Erythroblast (primary cell): ENCODE measurements at regions not wholly inside any gene's neighbourhood (a gene's known extent, or its start where the extent isn't known, plus 50 kb on each side); places are given as distances from the start of the nearest gene placed in this dataset.

ENCODE experiments used
- GATA1 ChIP-seq: IDR thresholded peaks from 2 replicates; pipeline ENCODE4 v1.6.1; 2011; ENCODE audit warnings: low read depth, mild to moderate bottlenecking, control low read depth, low read length, moderate library complexity
- POLR2A ChIP-seq: IDR thresholded peaks from 2 replicates; pipeline ENCODE4 v1.6.1; 2011; ENCODE audit warnings: mild to moderate bottlenecking, low read length

DNA sequence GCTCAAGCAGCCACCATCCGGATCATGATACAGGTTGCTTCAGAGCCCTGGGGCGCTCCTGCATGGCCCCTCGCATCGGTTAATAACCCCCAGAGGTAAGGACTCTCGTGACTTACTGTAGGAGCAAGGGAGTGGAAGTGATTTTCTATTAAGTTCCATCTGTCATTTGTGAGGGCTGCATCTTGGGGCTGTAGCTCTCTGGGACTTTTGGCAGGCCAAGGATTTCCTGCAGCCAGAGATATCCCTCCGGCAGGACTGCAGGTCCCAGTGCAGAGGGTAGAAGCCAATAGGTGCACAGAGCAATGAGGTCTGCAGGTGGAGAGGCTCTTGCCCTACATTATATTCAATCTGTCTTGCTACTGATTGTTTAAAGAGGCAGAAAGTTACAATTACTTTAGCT is 356.8 kb upstream of the ADARB2 start:
- TF ChIP-seq POLR2A (no peak), GATA1 (no peak)
